AG04450 (cell line): ENCODE measurements at regions not wholly inside any gene's neighbourhood (a gene's known extent, or its start where the extent isn't known, plus 50 kb on each side); places are given as distances from the start of the nearest gene placed in this dataset.
"Not testable (repeated sequence)": the region's sequence is repeated elsewhere in the genome, so short reads cannot be mapped to it uniquely, and the experiment has no call there.

Source experiments
- CTCF ChIA-PET: fragments of 300-600, 350-600 bp; formaldehyde crosslinking; extraction: SDS; loops from one replicate; lab custom pipeline; 2022; ENCODE audit warnings: antibody characterized with exemption, inconsistent platforms; lab: Charles Lee
- POLR2A ChIA-PET: fragments of 350-600 bp; formaldehyde crosslinking; extraction: SDS; loops from one replicate; lab custom pipeline; 2021; ENCODE audit warnings: antibody characterized with exemption, inconsistent platforms; lab: Yijun Ruan, JAX
- DNase-seq: peaks from one replicate; pipeline ENCODE4 v3.0.0-alpha.2; 2011; ENCODE audit warnings: low read depth, low spot score
- H3K27ac ChIP-seq: one replicate; pipeline ENCODE4 v1.5.1; 2012; ENCODE audit warnings: low read depth, low read length, control low read depth
- H3K27me3 ChIP-seq: one replicate; pipeline ENCODE4 v1.6.0; 2012; ENCODE audit warnings: low read length; ENCODE audit not compliant: control insufficient read depth, insufficient read depth
- H3K4me3 ChIP-seq: 2 replicates; pipeline ENCODE4 v1.5.1; 2011; ENCODE audit warnings: mild to moderate bottlenecking, low read depth, low read length, control low read depth
- H3K9me3 ChIP-seq: 2 replicates; pipeline ENCODE4 v1.5.1; 2012; ENCODE audit warnings: low read length; ENCODE audit not compliant: control insufficient read depth, insufficient read depth
- CTCF ChIP-seq: IDR thresholded peaks from 2 replicates; pipeline ENCODE4 v1.5.1; 2011; ENCODE audit warnings: low read depth, low read length, control low read depth, inconsistent platforms

- DNase-seq = no peak
- Histone ChIP-seq H3K9me3 (peaks cover 3% of the 10 kb centered on the region; the same call in 1 of the 2 replicates), H3K27me3 (no peaks in the 10 kb centered on the region), H3K4me3 (no peak overlapping the region), H3K27ac (no peak overlapping the region)
- TF ChIP-seq CTCF = no peak
- ChIA-PET POLR2A (no interaction called here), CTCF (no interaction called here)
These were observed 298.2 kb downstream of the CCSER2 start for GRCh38 chr10:84626397-84627087.

- no peak for DNase-seq
- ChIA-PET POLR2A (no interaction called here), CTCF (no interaction called here)
- Histone ChIP-seq H3K4me3 (no peak overlapping the region), H3K27ac (no peak overlapping the region), H3K9me3 (peaks cover 3% of the 10 kb centered on the region; the same call in 1 of the 2 replicates), H3K27me3 (no peaks in the 10 kb centered on the region)
- no peak for TF ChIP-seq CTCF
These were observed 304.5 kb downstream of the CCSER2 start for GRCh38 chr10:84632866-84633265.

- CTCF ChIA-PET = no interaction called here
- TF ChIP-seq CTCF = no peak
- POLR2A ChIA-PET = no interaction called here
- no peak for DNase-seq
- no peak overlapping the region for H3K27ac ChIP-seq
- no peaks in the 10 kb centered on the region for H3K27me3 ChIP-seq
- H3K4me3 ChIP-seq = no peak overlapping the region
- peaks cover 3% of the 10 kb centered on the region; the same call in 1 of the 2 replicates for H3K9me3 ChIP-seq
These were observed 306.2 kb downstream of the CCSER2 start for GRCh38 chr10:84634636-84635035.

GRCh38 chr10:84650628-84651027 is 322.2 kb downstream of the CCSER2 start:
- H3K4me3 ChIP-seq, POLR2A ChIA-PET, H3K27me3 ChIP-seq, DNase-seq, H3K27ac ChIP-seq, CTCF ChIA-PET: not testable (repeated sequence)
- H3K9me3 ChIP-seq = peaks cover 11% of the 10 kb centered on the region; the same call in 1 of the 2 replicates

- H3K4me3 ChIP-seq = no peak overlapping the region
- H3K27ac ChIP-seq = no peak overlapping the region
- peaks cover 11% of the 10 kb centered on the region; the same call in 1 of the 2 replicates for H3K9me3 ChIP-seq
- no peaks in the 10 kb centered on the region for H3K27me3 ChIP-seq
- DNase-seq = no peak
- TF ChIP-seq CTCF = no peak
- POLR2A ChIA-PET = no interaction called here
- CTCF ChIA-PET = no interaction called here
These were observed 326.3 kb downstream of the CCSER2 start for GRCh38 chr10:84654671-84655070.
